GM03348 (cell line): ENCODE measurements at regions not wholly inside any gene's neighbourhood (a gene's known extent, or its start where the extent isn't known, plus 50 kb on each side); places are given as distances from the start of the nearest gene placed in this dataset.

Source experiments
- DNase-seq: peaks from one replicate; pipeline ENCODE4 v3.0.0; 2012; ENCODE audit warnings: low spot score

- no peak for DNase-seq
These were observed 295.7 kb downstream of the KCNN2 start for GRCh38 chr5:114657342-114658130.

- DNase-seq = no peak
These were observed 288.0 kb downstream of the KCNN2 start for GRCh38 chr5:114649878-114650277.

- DNase-seq = no peak
These were observed 287.1 kb downstream of the KCNN2 start for GRCh38 chr5:114648940-114649339.

- DNase-seq = no peak
These were observed 282.7 kb downstream of the KCNN2 start for GRCh38 chr5:114644576-114644975.

- DNase-seq = no peak
These were observed 274.4 kb downstream of the KCNN2 start for GRCh38 chr5:114636271-114636670.

GRCh38 chr5:114634967-114635901 is 273.4 kb downstream of the KCNN2 start:
- no peak for DNase-seq

- no peak for DNase-seq
These were observed 272.6 kb downstream of the KCNN2 start for GRCh38 chr5:114634517-114634916.

GRCh38 chr5:114612406-114612805 is 250.5 kb downstream of the KCNN2 start:
- DNase-seq = no peak

- DNase-seq = no peak
These were observed 219.3 kb downstream of the KCNN2 start for GRCh38 chr5:114581136-114581535.

- DNase-seq = no peak
These were observed 204.0 kb downstream of the KCNN2 start for GRCh38 chr5:114565871-114566270.

- DNase-seq = no peak
These were observed 203.3 kb downstream of the KCNN2 start for GRCh38 chr5:114565139-114565538.

GRCh38 chr5:114561415-114561814 is 199.5 kb downstream of the KCNN2 start:
- no peak for DNase-seq
